ENCODE measurements at regions not wholly inside any gene's neighbourhood (a gene's known extent, or its start where the extent isn't known, plus 50 kb on each side); places are given as distances from the start of the nearest gene placed in this dataset.

- H4K20me1 ChIP-seq (ENCODE audit: insufficient read depth, low read length), result no peaks in the 10 kb centered on the region
- no peak overlapping the region for H3K27ac ChIP-seq (ENCODE audit: low read length)
- no peaks in the 10 kb centered on the region for H3F3A ChIP-seq (ENCODE audit: insufficient read depth, low read length)
- H3K27me3 ChIP-seq (replicated peaks; ENCODE audit: insufficient read depth, low read length), result no peaks in the 10 kb centered on the region
- no peak overlapping the region for H3K4me2 ChIP-seq (ENCODE audit: low read depth, low read length)
- no peak overlapping the region for H2AFZ ChIP-seq (ENCODE audit: low read length)
- H3K4me3 ChIP-seq (ENCODE audit: low read length), result no peak overlapping the region
- TF ChIP-seq EZH2phosphoT487 (IDR thresholded peaks at IDR 0.05; ENCODE audit: low read length) (no peak), CTCF (IDR thresholded peaks at IDR 0.05; ENCODE audit: low read length) (no peak), EZH2 (optimal IDR thresholded peaks at IDR 0.05; ENCODE audit: low read depth, low read length) (no peak)
- no peaks in the 10 kb centered on the region for H3K36me3 ChIP-seq (replicated peaks; ENCODE audit: insufficient read depth, low read length)
- H3K9me3 ChIP-seq (replicated peaks; ENCODE audit: insufficient read depth, low read length), result no peaks in the 10 kb centered on the region
- H3K79me2 ChIP-seq (ENCODE audit: low read length), result no peaks in the 10 kb centered on the region
- no peak for DNase-seq
- no peaks in the 10 kb centered on the region for H3K4me1 ChIP-seq (ENCODE audit: low read length)
- no peak overlapping the region for H3K9ac ChIP-seq (ENCODE audit: low read length)
- H3K9me2 ChIP-seq (replicated peaks; ENCODE audit: insufficient read depth, low read length), result no peaks in the 10 kb centered on the region
Observed at GRCh38 chr18:52069201-52069600, 270.8 kb upstream of the DCC start.

- H3K9me2 ChIP-seq (replicated peaks; ENCODE audit: insufficient read depth, low read length), result no peaks in the 10 kb centered on the region
- H4K20me1 ChIP-seq (ENCODE audit: insufficient read depth, low read length), result no peaks in the 10 kb centered on the region
- TF ChIP-seq CTCF (IDR thresholded peaks at IDR 0.05; ENCODE audit: low read length) (no peak), EZH2phosphoT487 (IDR thresholded peaks at IDR 0.05; ENCODE audit: low read length) (no peak), EZH2 (optimal IDR thresholded peaks at IDR 0.05; ENCODE audit: low read depth, low read length) (no peak)
- no peak overlapping the region for H3K9ac ChIP-seq (ENCODE audit: low read length)
- no peaks in the 10 kb centered on the region for H3K4me1 ChIP-seq (ENCODE audit: low read length)
- H3K4me2 ChIP-seq (ENCODE audit: low read depth, low read length), result no peak overlapping the region
- no peaks in the 10 kb centered on the region for H3K79me2 ChIP-seq (ENCODE audit: low read length)
- no peaks in the 10 kb centered on the region for H3K36me3 ChIP-seq (replicated peaks; ENCODE audit: insufficient read depth, low read length)
- H3K27ac ChIP-seq (ENCODE audit: low read length), result no peak overlapping the region
- DNase-seq, result no peak
- no peaks in the 10 kb centered on the region for H3K27me3 ChIP-seq (replicated peaks; ENCODE audit: insufficient read depth, low read length)
- H3K4me3 ChIP-seq (ENCODE audit: low read length), result no peak overlapping the region
- no peaks in the 10 kb centered on the region for H3F3A ChIP-seq (ENCODE audit: insufficient read depth, low read length)
- no peaks in the 10 kb centered on the region for H3K9me3 ChIP-seq (replicated peaks; ENCODE audit: insufficient read depth, low read length)
- H2AFZ ChIP-seq (ENCODE audit: low read length), result no peak overlapping the region
Observed at GRCh38 chr18:52070291-52070756, 269.7 kb upstream of the DCC start.

GRCh38 chr18:52077251-52077983 lies 262.6 kb upstream of the DCC start:
- Histone ChIP-seq H3K79me2 (ENCODE audit: low read length) (no peaks in the 10 kb centered on the region), H3K4me3 (ENCODE audit: low read length) (no peak overlapping the region), H3K27ac (ENCODE audit: low read length) (no peak overlapping the region), H3K9me2 (replicated peaks; ENCODE audit: insufficient read depth, low read length) (no peaks in the 10 kb centered on the region), H3K36me3 (replicated peaks; ENCODE audit: insufficient read depth, low read length) (no peaks in the 10 kb centered on the region), H3K9me3 (replicated peaks; ENCODE audit: insufficient read depth, low read length) (no peaks in the 10 kb centered on the region), H3K4me1 (ENCODE audit: low read length) (0 out of 2 replicates have a peak, but pooled peaks cover 5% of the 10 kb centered on the region), H4K20me1 (ENCODE audit: insufficient read depth, low read length) (no peaks in the 10 kb centered on the region), H3K9ac (ENCODE audit: low read length) (no peak overlapping the region), H3K4me2 (ENCODE audit: low read depth, low read length) (no peak overlapping the region), H3K27me3 (replicated peaks; ENCODE audit: insufficient read depth, low read length) (no peaks in the 10 kb centered on the region), H2AFZ (ENCODE audit: low read length) (no peak overlapping the region), H3F3A (ENCODE audit: insufficient read depth, low read length) (no peaks in the 10 kb centered on the region)
- DNase-seq, result no peak
- TF ChIP-seq EZH2 (optimal IDR thresholded peaks at IDR 0.05; ENCODE audit: low read depth, low read length), result no peak
- TF ChIP-seq CTCF (IDR thresholded peaks at IDR 0.05; ENCODE audit: low read length), result no peak
- no peak for TF ChIP-seq EZH2phosphoT487 (IDR thresholded peaks at IDR 0.05; ENCODE audit: low read length)
